GM12874 (cell line): ENCODE measurements at regions not wholly inside any gene's neighbourhood (a gene's known extent, or its start where the extent isn't known, plus 50 kb on each side); places are given as distances from the start of the nearest gene placed in this dataset.

Experiments used
- TF ChIP-seq, protein P1 (sequence below): IDR thresholded peaks from 2 replicates; pipeline ENCODE4 v1.5.1; 2011; ENCODE audit warnings: low read depth, mild to moderate bottlenecking, control low read depth, low read length, moderate library complexity; ENCODE audit not compliant: insufficient read depth

DNA sequence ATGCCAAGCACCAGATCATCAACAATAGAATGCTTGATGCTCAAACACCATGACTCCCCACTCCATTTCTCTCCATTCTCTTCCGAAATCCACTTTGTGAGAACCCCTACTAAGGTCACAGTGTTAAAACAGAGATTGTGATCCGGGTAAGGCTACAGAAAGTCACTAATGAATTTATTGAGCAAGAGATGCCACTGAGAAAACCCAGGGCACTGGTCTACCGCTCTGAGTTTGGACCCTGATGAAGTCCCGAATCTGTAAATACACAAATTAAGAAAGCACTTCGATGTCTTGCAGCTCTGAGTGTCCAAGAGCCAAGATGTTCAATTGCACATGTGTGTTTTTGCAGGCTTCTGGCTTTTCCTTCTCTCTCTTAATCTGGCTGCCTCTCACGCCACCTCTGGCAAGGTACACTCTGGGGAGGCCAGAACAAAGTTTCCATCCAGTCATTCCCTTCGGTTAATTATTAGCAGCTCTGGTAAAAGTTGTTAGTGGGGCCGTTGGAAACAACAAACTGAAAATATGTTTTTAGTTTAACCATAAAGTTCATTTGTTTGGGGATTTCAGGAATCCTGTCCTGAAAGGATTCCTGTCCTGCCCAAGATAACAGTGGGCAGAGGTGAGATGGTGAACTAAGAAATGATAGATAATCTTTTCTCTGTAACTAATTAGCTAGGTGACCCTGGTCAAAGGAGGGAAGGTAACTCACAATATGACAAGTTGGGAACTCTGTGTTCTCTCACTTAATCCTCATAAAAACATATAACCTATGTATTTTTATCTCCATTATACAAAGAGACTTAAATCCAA lies 75.4 kb downstream of the BTG1 start:
- TF ChIP-seq, protein P1, sequence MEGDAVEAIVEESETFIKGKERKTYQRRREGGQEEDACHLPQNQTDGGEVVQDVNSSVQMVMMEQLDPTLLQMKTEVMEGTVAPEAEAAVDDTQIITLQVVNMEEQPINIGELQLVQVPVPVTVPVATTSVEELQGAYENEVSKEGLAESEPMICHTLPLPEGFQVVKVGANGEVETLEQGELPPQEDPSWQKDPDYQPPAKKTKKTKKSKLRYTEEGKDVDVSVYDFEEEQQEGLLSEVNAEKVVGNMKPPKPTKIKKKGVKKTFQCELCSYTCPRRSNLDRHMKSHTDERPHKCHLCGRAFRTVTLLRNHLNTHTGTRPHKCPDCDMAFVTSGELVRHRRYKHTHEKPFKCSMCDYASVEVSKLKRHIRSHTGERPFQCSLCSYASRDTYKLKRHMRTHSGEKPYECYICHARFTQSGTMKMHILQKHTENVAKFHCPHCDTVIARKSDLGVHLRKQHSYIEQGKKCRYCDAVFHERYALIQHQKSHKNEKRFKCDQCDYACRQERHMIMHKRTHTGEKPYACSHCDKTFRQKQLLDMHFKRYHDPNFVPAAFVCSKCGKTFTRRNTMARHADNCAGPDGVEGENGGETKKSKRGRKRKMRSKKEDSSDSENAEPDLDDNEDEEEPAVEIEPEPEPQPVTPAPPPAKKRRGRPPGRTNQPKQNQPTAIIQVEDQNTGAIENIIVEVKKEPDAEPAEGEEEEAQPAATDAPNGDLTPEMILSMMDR = no peak

DNA sequence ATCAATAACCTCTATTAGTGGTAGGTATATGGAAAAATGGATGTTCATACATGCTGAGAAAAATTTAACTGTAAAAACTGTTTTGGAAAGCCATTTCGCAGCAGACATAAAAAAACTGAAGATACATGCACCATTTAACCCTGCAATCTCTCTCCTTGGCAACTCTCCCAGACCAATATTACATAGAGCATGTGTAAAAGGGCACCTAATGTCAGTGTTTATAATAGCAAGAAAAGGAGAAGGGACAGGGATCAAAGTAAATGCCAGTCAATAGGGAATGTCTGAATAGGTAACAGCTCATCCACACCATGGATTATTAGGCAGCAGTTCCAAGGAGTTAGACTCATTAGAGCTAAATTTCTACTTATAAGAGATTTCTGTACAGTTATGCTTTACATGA lies 77.2 kb downstream of the BTG1 start:
- TF ChIP-seq, protein P1 = no peak

DNA sequence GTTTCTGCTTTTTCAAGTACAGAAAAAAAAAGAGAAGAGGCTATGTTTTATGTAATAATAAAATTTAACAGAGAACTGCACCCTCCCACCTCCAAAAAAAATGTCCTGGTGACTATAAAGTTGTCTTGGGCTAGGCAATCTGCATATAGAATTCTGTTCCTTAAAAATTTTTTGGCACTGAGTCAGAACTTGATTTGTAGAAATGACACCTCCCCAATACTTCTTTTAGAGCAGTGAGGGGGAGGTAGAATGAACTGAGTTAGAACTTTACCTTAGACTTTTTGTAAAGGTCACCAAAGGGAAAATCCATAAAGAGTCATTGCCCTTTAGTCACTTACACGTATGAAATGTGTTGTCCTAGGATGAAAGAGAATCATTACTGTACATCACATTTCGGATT lies 80.0 kb downstream of the BTG1 start:
- TF ChIP-seq, protein P1 = no peak

DNA sequence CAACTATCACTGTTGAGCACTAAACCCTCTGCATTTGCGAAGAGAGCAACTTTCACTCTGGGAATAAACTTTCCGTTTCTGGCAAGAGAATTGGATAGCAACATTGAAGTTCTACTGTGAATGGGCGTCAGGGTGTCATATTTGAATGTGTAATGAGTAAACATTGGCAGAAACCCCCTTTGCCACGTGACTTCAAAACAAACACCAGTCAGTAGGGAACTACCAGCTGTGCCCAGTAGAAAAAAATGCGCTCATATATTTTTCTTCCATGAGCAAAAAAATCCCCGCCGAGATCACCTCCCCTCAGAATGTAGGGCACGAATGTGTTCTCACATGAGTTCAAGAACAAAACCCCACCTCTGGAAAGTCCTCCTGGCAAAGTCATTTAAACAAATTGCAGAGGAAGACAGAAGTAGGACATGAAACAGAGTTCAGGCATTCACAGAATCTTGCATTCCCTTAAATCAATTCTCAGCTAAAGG lies 80.6 kb downstream of the BTG1 start:
- TF ChIP-seq, protein P1 = no peak

DNA sequence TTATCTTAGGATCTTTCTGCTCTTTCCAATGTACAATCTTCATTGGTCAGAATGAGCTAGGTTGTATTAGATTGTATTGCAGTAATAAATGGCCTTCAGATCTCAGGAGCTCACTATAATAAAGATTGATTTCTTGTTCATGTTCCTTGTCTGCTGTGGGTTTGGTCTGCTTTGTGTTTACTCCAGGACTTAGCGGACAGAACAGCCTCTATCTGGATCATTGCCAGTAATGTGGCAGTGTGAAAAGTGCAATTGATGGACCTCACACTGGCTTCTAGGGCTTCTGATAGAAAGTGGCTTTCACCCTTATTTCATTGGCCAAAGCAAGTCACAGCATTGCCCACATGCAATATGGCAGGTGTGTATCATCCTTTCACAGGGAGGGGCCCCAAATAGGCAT lies 81.2 kb downstream of the BTG1 start:
- TF ChIP-seq, protein P1 = no peak

DNA sequence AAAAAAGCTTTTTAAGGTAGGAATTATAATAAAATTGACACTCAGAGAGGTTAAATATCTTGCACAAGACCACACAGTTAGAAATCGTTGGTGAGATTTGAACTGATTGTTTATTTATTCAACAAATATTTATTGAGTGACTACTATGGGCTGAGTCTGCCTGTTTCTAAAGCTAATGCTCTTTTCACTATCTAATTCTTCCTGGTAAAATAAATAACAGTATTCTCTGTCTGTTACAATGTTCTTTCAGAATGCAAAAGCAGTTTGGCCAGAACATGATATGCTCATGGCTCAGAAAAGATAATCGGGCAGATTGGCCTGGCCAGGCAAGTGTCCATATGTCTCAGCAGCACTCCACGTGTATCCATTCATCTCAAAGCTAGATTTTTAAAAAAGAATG lies 82.0 kb downstream of the BTG1 start:
- TF ChIP-seq, protein P1 = no peak

DNA sequence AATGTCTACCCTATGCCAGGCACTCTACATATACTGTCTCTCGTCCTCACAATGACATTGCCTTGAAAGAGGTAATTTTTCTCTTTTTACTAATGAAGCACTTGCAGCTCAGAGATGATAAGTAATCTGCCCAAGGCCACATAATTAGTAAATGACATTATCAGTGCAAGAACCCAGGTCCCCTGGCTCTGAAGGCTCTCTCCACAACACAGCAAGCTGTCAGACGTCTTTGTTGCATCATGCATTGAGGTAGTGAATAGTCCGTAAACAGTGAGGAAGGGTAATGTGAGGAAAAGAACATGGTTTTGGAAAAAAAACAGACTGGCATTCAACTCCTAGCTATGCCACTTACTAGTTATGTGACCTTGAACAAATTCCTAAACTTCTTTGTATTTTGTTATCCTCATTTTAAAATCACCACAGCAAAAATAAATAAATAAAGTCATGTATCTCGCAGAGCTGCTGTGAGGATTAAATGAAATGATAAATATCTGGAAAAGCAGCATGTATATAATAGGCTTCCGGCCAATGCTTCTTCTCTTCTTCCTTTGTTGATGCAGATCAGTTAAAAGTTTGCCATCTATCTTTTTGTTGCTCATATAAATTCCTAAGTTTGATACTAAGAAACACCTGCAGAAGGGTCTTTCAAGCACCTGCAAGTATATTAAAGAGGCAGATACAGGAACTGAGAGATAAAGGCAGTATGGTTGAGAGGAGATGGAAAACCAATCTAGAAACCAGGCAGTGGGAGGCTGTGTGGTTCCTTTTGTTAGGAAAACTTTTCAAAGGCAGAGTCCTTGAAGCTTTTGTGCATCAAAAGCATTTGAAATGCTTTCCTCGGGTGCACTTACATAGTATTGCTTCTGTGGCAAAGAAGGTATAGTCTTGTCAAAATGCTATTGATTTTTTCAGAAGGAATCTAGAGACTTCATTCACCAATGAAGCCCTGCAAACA lies 82.8 kb downstream of the BTG1 start:
- TF ChIP-seq, protein P1 = no peak
